AG09319 (cell line): ENCODE measurements at regions not wholly inside any gene's neighbourhood (a gene's known extent, or its start where the extent isn't known, plus 50 kb on each side); places are given as distances from the start of the nearest gene placed in this dataset.

Experiments used
- DNase-seq: peaks from one replicate; pipeline ENCODE4 v3.0.0-alpha.2; 2010; ENCODE audit warnings: low read depth; ENCODE audit errors: extremely low read depth
- CTCF ChIP-seq: IDR thresholded peaks from 2 replicates; pipeline ENCODE4 v1.5.1; 2011; ENCODE audit warnings: low read depth, mild to moderate bottlenecking, inconsistent platforms, low read length, moderate library complexity

- TF ChIP-seq CTCF = no peak
- DNase-seq = no peak
Observed at GRCh38 chr5:158061451-158061850, 202.5 kb upstream of the CLINT1 start.

GRCh38 chr5:158060212-158060611 lies 201.3 kb upstream of the CLINT1 start:
- TF ChIP-seq CTCF = no peak
- no peak for DNase-seq

GRCh38 chr5:158058208-158059120 lies 199.5 kb upstream of the CLINT1 start:
- no peak for DNase-seq
- TF ChIP-seq CTCF = no peak

GRCh38 chr5:158056130-158056825 lies 197.3 kb upstream of the CLINT1 start:
- peak; percentile 11 for DNase-seq
- TF ChIP-seq CTCF = no peak

- no peak for DNase-seq
- TF ChIP-seq CTCF = no peak
Observed at GRCh38 chr5:158055111-158055501, 196.2 kb upstream of the CLINT1 start.

GRCh38 chr5:158054223-158055110 lies 195.5 kb upstream of the CLINT1 start:
- TF ChIP-seq CTCF = no peak
- DNase-seq = no peak

GRCh38 chr5:158051036-158051435 lies 192.1 kb upstream of the CLINT1 start:
- no peak for TF ChIP-seq CTCF
- DNase-seq = no peak
